ENCODE measurements at regions not wholly inside any gene's neighbourhood (a gene's known extent, or its start where the extent isn't known, plus 50 kb on each side); places are given as distances from the start of the nearest gene placed in this dataset.

DNA sequence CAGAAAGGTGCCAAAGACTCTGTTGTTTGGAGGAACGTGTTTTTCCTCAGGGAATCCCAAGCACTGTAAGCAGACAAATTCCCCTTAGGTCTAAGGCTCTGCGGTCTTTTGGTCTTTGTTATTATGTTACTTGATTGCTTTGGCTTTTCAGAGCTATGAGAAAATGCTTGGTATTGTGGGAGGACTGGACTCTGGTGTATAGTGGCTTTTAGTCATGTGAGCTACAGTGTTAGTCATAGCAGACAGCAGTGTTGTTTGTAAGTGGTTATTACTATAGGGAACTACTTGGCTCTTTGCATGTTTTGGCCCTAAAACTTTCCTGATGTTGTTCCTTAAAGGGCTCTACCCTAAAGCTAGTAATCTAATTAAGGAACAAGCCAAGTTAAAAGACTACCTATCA lies 956.2 kb upstream of the LRATD1 start:
- H3K4me1 ChIP-seq = no peaks in the 10 kb centered on the region
- H3K27me3 ChIP-seq = no peaks in the 10 kb centered on the region
- no peak overlapping the region for H3K27ac ChIP-seq
- H3K4me3 ChIP-seq = no peak overlapping the region
- no peaks in the 10 kb centered on the region for H3K36me3 ChIP-seq
- no peaks in the 10 kb centered on the region for H3K9me3 ChIP-seq
- TF ChIP-seq, protein P1, sequence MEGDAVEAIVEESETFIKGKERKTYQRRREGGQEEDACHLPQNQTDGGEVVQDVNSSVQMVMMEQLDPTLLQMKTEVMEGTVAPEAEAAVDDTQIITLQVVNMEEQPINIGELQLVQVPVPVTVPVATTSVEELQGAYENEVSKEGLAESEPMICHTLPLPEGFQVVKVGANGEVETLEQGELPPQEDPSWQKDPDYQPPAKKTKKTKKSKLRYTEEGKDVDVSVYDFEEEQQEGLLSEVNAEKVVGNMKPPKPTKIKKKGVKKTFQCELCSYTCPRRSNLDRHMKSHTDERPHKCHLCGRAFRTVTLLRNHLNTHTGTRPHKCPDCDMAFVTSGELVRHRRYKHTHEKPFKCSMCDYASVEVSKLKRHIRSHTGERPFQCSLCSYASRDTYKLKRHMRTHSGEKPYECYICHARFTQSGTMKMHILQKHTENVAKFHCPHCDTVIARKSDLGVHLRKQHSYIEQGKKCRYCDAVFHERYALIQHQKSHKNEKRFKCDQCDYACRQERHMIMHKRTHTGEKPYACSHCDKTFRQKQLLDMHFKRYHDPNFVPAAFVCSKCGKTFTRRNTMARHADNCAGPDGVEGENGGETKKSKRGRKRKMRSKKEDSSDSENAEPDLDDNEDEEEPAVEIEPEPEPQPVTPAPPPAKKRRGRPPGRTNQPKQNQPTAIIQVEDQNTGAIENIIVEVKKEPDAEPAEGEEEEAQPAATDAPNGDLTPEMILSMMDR (IDR thresholded peaks at IDR 0.05) = no peak
- DNase-seq (ENCODE audit: low spot score) = no peak

DNA sequence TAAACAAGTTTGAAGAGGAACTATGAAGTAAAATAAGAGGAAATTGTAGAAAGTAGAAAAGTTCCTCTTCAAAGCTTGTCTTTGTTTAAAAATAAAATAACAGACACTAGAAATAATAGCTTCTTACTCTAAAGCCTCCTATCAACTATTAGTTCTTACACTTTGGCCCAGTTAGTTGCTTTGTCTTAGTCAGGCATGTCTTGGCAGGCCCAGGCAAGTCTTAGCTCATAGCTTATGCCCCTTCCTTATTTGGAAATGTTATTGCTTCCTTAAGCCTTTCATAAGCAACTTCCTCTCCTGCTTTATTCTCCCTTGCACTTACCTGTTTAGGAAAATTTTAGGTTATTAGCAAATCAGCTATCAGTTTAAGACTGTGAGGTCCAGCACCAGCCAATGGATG lies 950.6 kb upstream of the LRATD1 start:
- peaks cover 0 to 4% of the 10 kb centered on the region in 2 donors for H3K9me3 ChIP-seq
- H3K27me3 ChIP-seq = no peaks in the 10 kb centered on the region
- no peak for DNase-seq (ENCODE audit: low spot score)
- H3K36me3 ChIP-seq = no peaks in the 10 kb centered on the region
- H3K4me3 ChIP-seq = no peak overlapping the region
- H3K4me1 ChIP-seq = no peaks in the 10 kb centered on the region
- no peak overlapping the region for H3K27ac ChIP-seq
- TF ChIP-seq, protein P1 (IDR thresholded peaks at IDR 0.05) = no peak

DNA sequence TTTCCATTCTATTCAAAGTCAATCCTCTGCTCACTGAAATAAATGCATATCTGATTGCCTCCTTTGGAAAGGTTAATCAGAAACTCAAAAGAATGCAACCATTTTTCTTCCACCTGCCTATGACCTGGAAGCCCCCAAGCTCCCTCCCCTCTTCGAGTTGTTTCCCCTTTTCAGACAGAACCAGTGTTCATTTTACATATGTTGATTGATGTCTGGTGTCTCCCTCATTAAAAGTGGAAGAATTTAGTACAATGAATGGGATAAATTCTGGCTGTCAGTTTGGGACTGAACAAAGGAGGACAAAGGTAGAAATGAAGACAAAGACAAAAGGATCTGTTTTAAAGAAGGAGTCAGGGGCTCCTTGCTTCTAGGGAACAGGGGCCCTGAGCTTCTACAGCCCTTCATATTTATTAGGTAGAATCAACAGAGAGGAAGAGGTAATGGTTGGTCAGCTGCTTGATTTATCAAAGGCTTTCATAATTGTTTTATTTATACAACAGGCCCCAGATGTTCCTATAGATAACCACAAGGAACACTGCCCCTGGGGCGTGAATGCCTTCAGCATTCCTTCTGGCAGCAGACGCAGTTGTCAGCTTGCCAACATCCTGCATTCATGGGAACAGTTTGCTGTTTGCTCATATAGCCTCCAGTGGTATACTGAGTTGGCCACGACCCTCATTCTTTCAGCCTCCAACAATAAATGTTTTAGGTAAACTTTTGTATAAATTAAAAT lies 949.8 kb upstream of the LRATD1 start:
- peaks cover 0 to 12% of the 10 kb centered on the region in 2 donors for H3K9me3 ChIP-seq

DNA sequence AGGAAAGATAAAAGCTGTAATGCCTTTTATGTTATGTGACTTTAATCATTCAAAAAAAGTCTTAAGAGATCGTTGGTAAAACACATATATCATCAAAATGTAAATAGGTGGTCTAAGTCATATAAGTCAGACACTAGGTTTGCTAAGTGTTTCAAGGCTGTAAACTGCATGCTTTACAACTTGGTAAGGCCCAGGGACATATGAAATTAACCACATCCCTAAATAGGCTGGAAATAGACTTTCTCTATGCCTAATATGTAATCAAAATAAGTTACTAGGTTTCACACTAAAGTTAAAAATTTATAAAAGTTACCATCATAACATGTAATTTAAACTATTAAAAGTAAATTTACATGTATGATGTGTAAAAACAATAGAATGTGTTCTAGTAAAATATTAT lies 946.3 kb upstream of the LRATD1 start:
- peaks cover 0 to 16% of the 10 kb centered on the region in 2 donors for H3K9me3 ChIP-seq
- H3K4me3 ChIP-seq = no peak overlapping the region
- TF ChIP-seq, protein P1 (IDR thresholded peaks at IDR 0.05) = no peak
- no peak for DNase-seq (ENCODE audit: low spot score)
- no peaks in the 10 kb centered on the region for H3K27me3 ChIP-seq
- H3K36me3 ChIP-seq = no peaks in the 10 kb centered on the region
- no peaks in the 10 kb centered on the region for H3K4me1 ChIP-seq
- H3K27ac ChIP-seq = no peak overlapping the region

More for the DNA sequence above, 949.8 kb upstream of the LRATD1 start:
- Histone ChIP-seq H3K27me3 (no peaks in the 10 kb centered on the region), H3K36me3 (no peaks in the 10 kb centered on the region), H3K27ac (no peak overlapping the region), H3K4me3 (no peak overlapping the region), H3K4me1 (no peaks in the 10 kb centered on the region)
- no peak for DNase-seq (ENCODE audit: low spot score)
- TF ChIP-seq, protein P1 (IDR thresholded peaks at IDR 0.05) = no peak

DNA sequence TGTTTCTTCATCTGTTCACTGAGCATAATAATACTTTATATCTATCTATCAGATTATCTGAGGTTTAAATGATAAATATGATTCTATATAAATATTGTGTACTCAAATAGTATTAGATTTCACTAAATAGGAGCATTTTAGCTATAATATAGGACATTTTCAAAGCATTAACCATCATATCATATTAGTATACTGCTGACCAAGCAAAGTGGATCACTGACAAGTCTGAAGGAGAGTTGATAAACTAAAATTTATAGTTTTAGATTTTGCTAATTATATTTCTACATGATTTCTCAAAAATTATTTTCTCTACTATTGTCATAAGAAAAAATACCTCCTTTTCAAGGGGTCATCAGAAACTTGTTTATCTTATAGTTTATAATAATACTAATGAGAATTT lies 937.8 kb upstream of the LRATD1 start:
- TF ChIP-seq, protein P1 (IDR thresholded peaks at IDR 0.05) = no peak
- no peaks in the 10 kb centered on the region for H3K4me1 ChIP-seq
- DNase-seq (ENCODE audit: low spot score) = no peak
- H3K9me3 ChIP-seq = no peaks in the 10 kb centered on the region
- H3K27me3 ChIP-seq = no peaks in the 10 kb centered on the region
- no peak overlapping the region for H3K27ac ChIP-seq
- H3K36me3 ChIP-seq = no peaks in the 10 kb centered on the region
- H3K4me3 ChIP-seq = no peak overlapping the region

DNA sequence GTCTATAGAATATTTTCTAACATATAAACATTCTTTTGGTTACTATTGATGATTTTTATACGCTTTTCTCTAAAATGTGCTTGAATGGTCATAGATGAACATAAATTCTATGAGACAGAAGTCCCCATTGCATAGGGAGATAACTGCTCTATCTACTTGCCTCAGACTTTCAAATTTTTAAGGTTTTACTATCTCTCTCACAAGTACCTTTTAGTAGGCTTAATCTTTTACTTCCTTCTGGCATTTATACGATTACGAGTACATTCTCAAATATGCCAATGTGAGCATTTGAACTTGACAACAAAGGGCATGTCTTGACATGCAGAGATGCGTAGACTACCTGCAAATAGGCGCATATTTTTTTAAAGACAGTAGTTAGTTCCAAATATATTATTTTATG lies 935.9 kb upstream of the LRATD1 start:
- TF ChIP-seq, protein P1 (IDR thresholded peaks at IDR 0.05) = no peak
- Histone ChIP-seq H3K4me1 (no peaks in the 10 kb centered on the region), H3K9me3 (no peaks in the 10 kb centered on the region), H3K27me3 (no peaks in the 10 kb centered on the region), H3K4me3 (no peak overlapping the region), H3K36me3 (no peaks in the 10 kb centered on the region), H3K27ac (no peak overlapping the region)
- no peak for DNase-seq (ENCODE audit: low spot score)
